IPS DF 6.9 (cell line): ENCODE measurements at regions not wholly inside any gene's neighbourhood (a gene's known extent, or its start where the extent isn't known, plus 50 kb on each side); places are given as distances from the start of the nearest gene placed in this dataset.

Source experiments
- DNase-seq: peaks from one replicate; pipeline ENCODE4 v3.0.0-alpha.2; 2013; ENCODE audit warnings: low read depth, low spot score
- H3K27ac ChIP-seq: one replicate; pipeline ENCODE4 v1.5.1; 2013; ENCODE audit warnings: low read length, control low read depth
- H3K27me3 ChIP-seq: 2 replicates; pipeline ENCODE4 v1.6.1; 2013; ENCODE audit warnings: mild to moderate bottlenecking, low read length; ENCODE audit not compliant: control insufficient read depth, insufficient read depth
- H3K36me3 ChIP-seq: 2 replicates; pipeline ENCODE4 v1.6.1; 2013; ENCODE audit warnings: low read length; ENCODE audit not compliant: control insufficient read depth, insufficient read depth
- H3K4me1 ChIP-seq: 2 replicates; pipeline ENCODE4 v1.6.1; 2013; ENCODE audit warnings: low read length; ENCODE audit not compliant: control insufficient read depth, insufficient read depth
- H3K4me3 ChIP-seq: 2 replicates; pipeline ENCODE4 v1.5.1; 2013; ENCODE audit warnings: mild to moderate bottlenecking, low read length
- H3K9me3 ChIP-seq: 2 replicates; pipeline ENCODE4 v1.6.1; 2013; ENCODE audit warnings: low read length, inconsistent platforms; ENCODE audit not compliant: control insufficient read depth, insufficient read depth
- WGBS: extraction: QIAGEN DNeasy Blood & Tissue Kit; methylation state at CpG from one replicate; pipeline ENCODE4 v1.1.7; 2013; ENCODE audit warnings: mixed read lengths, missing lambda C conversion rate; ENCODE audit not compliant: insufficient read length, insufficient coverage; 5-methylcytosine and 5-hydroxymethylcytosine counted together

- no peaks in the 10 kb centered on the region for H3K4me1 ChIP-seq
- no CpG with 5 or more reads among the region's 11 CpGs for WGBS
- no peak for DNase-seq
- no peak overlapping the region for H3K4me3 ChIP-seq
- no peaks in the 10 kb centered on the region for H3K36me3 ChIP-seq
- H3K27me3 ChIP-seq = no peaks in the 10 kb centered on the region
- H3K27ac ChIP-seq = no peak overlapping the region
- H3K9me3 ChIP-seq = no peaks in the 10 kb centered on the region
Observed at GRCh38 chr2:15788455-15788829, 151.9 kb upstream of the MYCN start.

- Histone ChIP-seq H3K27ac (no peak overlapping the region), H3K9me3 (no peaks in the 10 kb centered on the region), H3K36me3 (no peaks in the 10 kb centered on the region), H3K4me1 (no peaks in the 10 kb centered on the region), H3K4me3 (no peak overlapping the region), H3K27me3 (no peaks in the 10 kb centered on the region)
- no peak for DNase-seq
- WGBS = no CpG with 5 or more reads among the region's 9 CpGs
Observed at GRCh38 chr2:15788830-15789229, 151.5 kb upstream of the MYCN start.

- WGBS = 98% methylated on average over 4 of the region's 11 CpGs
- H3K27ac ChIP-seq = no peak overlapping the region
- no peaks in the 10 kb centered on the region for H3K9me3 ChIP-seq
- no peaks in the 10 kb centered on the region for H3K36me3 ChIP-seq
- DNase-seq = no peak
- H3K4me3 ChIP-seq = no peak overlapping the region
- no peaks in the 10 kb centered on the region for H3K27me3 ChIP-seq
- no peaks in the 10 kb centered on the region for H3K4me1 ChIP-seq
Observed at GRCh38 chr2:15789381-15790062, 150.8 kb upstream of the MYCN start.

GRCh38 chr2:15790326-15790725 is 150.0 kb upstream of the MYCN start:
- Histone ChIP-seq H3K4me3 (no peak overlapping the region), H3K27me3 (no peaks in the 10 kb centered on the region), H3K9me3 (no peaks in the 10 kb centered on the region), H3K36me3 (no peaks in the 10 kb centered on the region), H3K4me1 (no peaks in the 10 kb centered on the region), H3K27ac (no peak overlapping the region)
- no CpG with 5 or more reads among the region's 9 CpGs for WGBS
- DNase-seq = no peak

- WGBS = no CpG with 5 or more reads among the region's 7 CpGs
- H3K27me3 ChIP-seq = no peaks in the 10 kb centered on the region
- H3K9me3 ChIP-seq = no peaks in the 10 kb centered on the region
- H3K36me3 ChIP-seq = no peaks in the 10 kb centered on the region
- no peak for DNase-seq
- H3K4me1 ChIP-seq = no peaks in the 10 kb centered on the region
- no peak overlapping the region for H3K27ac ChIP-seq
- H3K4me3 ChIP-seq = no peak overlapping the region
Observed at GRCh38 chr2:15790838-15791237, 149.5 kb upstream of the MYCN start.

GRCh38 chr2:15791294-15791693 is 149.1 kb upstream of the MYCN start:
- Histone ChIP-seq H3K4me1 (no peaks in the 10 kb centered on the region), H3K27me3 (no peaks in the 10 kb centered on the region), H3K4me3 (no peak overlapping the region), H3K27ac (no peak overlapping the region), H3K9me3 (no peaks in the 10 kb centered on the region), H3K36me3 (no peaks in the 10 kb centered on the region)
- DNase-seq = no peak
- no CpG with 5 or more reads among the region's 4 CpGs for WGBS

GRCh38 chr2:15792331-15792730 is 148.0 kb upstream of the MYCN start:
- WGBS = no CpG with 5 or more reads among the region's 8 CpGs
- no peaks in the 10 kb centered on the region for H3K27me3 ChIP-seq

GRCh38 chr2:15793078-15793913 is 147.1 kb upstream of the MYCN start:
- no peak for DNase-seq
- H3K27ac ChIP-seq = no peak overlapping the region
- no peaks in the 10 kb centered on the region for H3K9me3 ChIP-seq
- H3K36me3 ChIP-seq = no peaks in the 10 kb centered on the region
- no peaks in the 10 kb centered on the region for H3K4me1 ChIP-seq
- WGBS = no CpG with 5 or more reads among the region's 8 CpGs
- no peaks in the 10 kb centered on the region for H3K27me3 ChIP-seq
- H3K4me3 ChIP-seq = no peak overlapping the region

More at GRCh38 chr2:15792331-15792730, 148.0 kb upstream of the MYCN start:
- H3K4me1 ChIP-seq = no peaks in the 10 kb centered on the region
- H3K27ac ChIP-seq = no peak overlapping the region
- DNase-seq = no peak
- no peaks in the 10 kb centered on the region for H3K36me3 ChIP-seq
- no peaks in the 10 kb centered on the region for H3K9me3 ChIP-seq
- H3K4me3 ChIP-seq = no peak overlapping the region

GRCh38 chr2:15793978-15794377 is 146.4 kb upstream of the MYCN start:
- WGBS = no CpG with 5 or more reads among the region's 9 CpGs
- H3K27me3 ChIP-seq = no peaks in the 10 kb centered on the region

GRCh38 chr2:15794608-15795134 is 145.7 kb upstream of the MYCN start:
- WGBS = no CpG with 5 or more reads among the region's 5 CpGs
- Histone ChIP-seq H3K9me3 (no peaks in the 10 kb centered on the region), H3K4me3 (no peak overlapping the region), H3K4me1 (no peaks in the 10 kb centered on the region), H3K36me3 (no peaks in the 10 kb centered on the region), H3K27ac (no peak overlapping the region), H3K27me3 (no peaks in the 10 kb centered on the region)
- no peak for DNase-seq

More at GRCh38 chr2:15793978-15794377, 146.4 kb upstream of the MYCN start:
- Histone ChIP-seq H3K36me3 (no peaks in the 10 kb centered on the region), H3K4me1 (no peaks in the 10 kb centered on the region), H3K27ac (no peak overlapping the region), H3K9me3 (no peaks in the 10 kb centered on the region), H3K4me3 (no peak overlapping the region)
- DNase-seq = no peak
